CD14-positive monocyte (primary cell): ENCODE measurements at regions not wholly inside any gene's neighbourhood (a gene's known extent, or its start where the extent isn't known, plus 50 kb on each side); places are given as distances from the start of the nearest gene placed in this dataset.

ENCODE experiments used
- DNase-seq, 3 donors: peaks; one replicate each; pipeline ENCODE4 v3.0.0-alpha.2; 2011 to 2022
- H2AFZ ChIP-seq: 2 replicates; pipeline ENCODE4 v1.6.0; 2012; ENCODE audit warnings: mild to moderate bottlenecking, low read depth, low read length, inconsistent platforms; ENCODE audit not compliant: insufficient read depth, poor library complexity, severe bottlenecking
- H3K27ac ChIP-seq, 2 donors: 1 replicate in 1 of 2; 2 replicates in 1 of 2; pipeline ENCODE4 v1.5.1; 2012 to 2013; ENCODE audit warnings: low read length in 2 of 2, control low read depth in 1 of 2, inconsistent platforms in 1 of 2, low read depth in 1 of 2, mild to moderate bottlenecking in 1 of 2
- H3K27me3 ChIP-seq, 2 donors: one replicate each; pipeline versions ENCODE4 v1.6.0 to v1.6.1; 2011 to 2013; ENCODE audit warnings: low read length in 2 of 2; ENCODE audit not compliant: control insufficient read depth in 2 of 2, insufficient read depth in 2 of 2
- H3K36me3 ChIP-seq, 2 donors: replicated peaks in 1 of 2; 1 replicate in 1 of 2; 2 replicates in 1 of 2; pipeline versions ENCODE4 v1.5.1 to v1.6.1; 2012 to 2013; ENCODE audit warnings: low read length in 2 of 2, control low read depth in 1 of 2, inconsistent platforms in 1 of 2, mild to moderate bottlenecking in 1 of 2; ENCODE audit not compliant: insufficient read depth in 2 of 2, control insufficient read depth in 1 of 2
- H3K4me1 ChIP-seq, 2 donors: 1 replicate in 1 of 2; 2 replicates in 1 of 2; pipeline versions ENCODE4 v1.5.1 to v1.6.1; 2012 to 2013; ENCODE audit warnings: low read length in 2 of 2, control low read depth in 1 of 2, inconsistent platforms in 1 of 2, mild to moderate bottlenecking in 1 of 2, moderate library complexity in 1 of 2; ENCODE audit not compliant: insufficient read depth in 2 of 2, control insufficient read depth in 1 of 2
- H3K4me2 ChIP-seq: replicated peaks from 2 replicates; pipeline ENCODE3; 2012; ENCODE audit warnings: low read length, moderate library complexity, mild to moderate bottlenecking; ENCODE audit not compliant: poor library complexity, severe bottlenecking; ENCODE audit errors: extremely low read depth
- H3K4me3 ChIP-seq, 3 experiments: fragments of 200-600 bp in 1 of 3; sonication (generic) in 1 of 3; replicated peaks in 1 of 3; 1 replicate in 2 of 3; 2 replicates in 1 of 3; pipeline ENCODE4 v1.5.1; 2011 to 2013; ENCODE audit warnings: low read length in 3 of 3, mild to moderate bottlenecking in 3 of 3, control low read depth in 2 of 3, low read depth in 2 of 3, inconsistent platforms in 1 of 3, moderate library complexity in 1 of 3
- H3K79me2 ChIP-seq: 2 replicates; pipeline ENCODE4 v1.6.0; 2012; ENCODE audit warnings: mild to moderate bottlenecking, control low read depth, inconsistent platforms, low read length, moderate library complexity; ENCODE audit not compliant: insufficient read depth
- H3K9ac ChIP-seq: 2 replicates; pipeline ENCODE4 v1.6.0; 2017; ENCODE audit warnings: low read length, mild to moderate bottlenecking; ENCODE audit not compliant: insufficient read depth, poor library complexity, severe bottlenecking
- H3K9me3 ChIP-seq, 2 donors: replicated peaks in 1 of 2; 1 replicate in 1 of 2; 2 replicates in 1 of 2; pipeline versions ENCODE4 v1.5.1 to v1.6.1; 2012 to 2013; ENCODE audit warnings: low read length in 2 of 2, control low read depth in 1 of 2; ENCODE audit not compliant: control insufficient read depth in 1 of 2, insufficient read depth in 1 of 2
- H4K20me1 ChIP-seq: 2 replicates; pipeline ENCODE4 v1.6.0; 2012; ENCODE audit warnings: mild to moderate bottlenecking, low read length, control low read depth, moderate library complexity; ENCODE audit not compliant: insufficient read depth
- H3K27ac Mint-ChIP-seq, 7 donors: one replicate each; pipeline ENCODE4 v1.8.0; 2020; ENCODE audit warnings: mild to moderate bottlenecking in 7 of 7, mixed read lengths in 7 of 7, moderate library complexity in 6 of 7, inconsistent platforms in 2 of 7
- H3K27me3 Mint-ChIP-seq, 3 donors: one replicate each; pipeline ENCODE4 v1.8.0; 2021 to 2022; ENCODE audit warnings: low read depth in 3 of 3, mild to moderate bottlenecking in 3 of 3, mixed read lengths in 3 of 3, moderate library complexity in 3 of 3, inconsistent platforms in 1 of 3
- H3K36me3 Mint-ChIP-seq, 2 donors: one replicate each; pipeline ENCODE4 v1.8.0; 2020; ENCODE audit warnings: mixed read lengths in 2 of 2, inconsistent platforms in 1 of 2, mild to moderate bottlenecking in 1 of 2
- H3K4me1 Mint-ChIP-seq: one replicate; pipeline ENCODE4 v1.8.0; 2020; ENCODE audit warnings: mild to moderate bottlenecking, mixed read lengths
- H3K4me3 Mint-ChIP-seq, 2 donors: one replicate each; pipeline ENCODE4 v1.8.0; 2020; ENCODE audit warnings: mild to moderate bottlenecking in 2 of 2, mixed read lengths in 2 of 2, moderate library complexity in 1 of 2
- H3K9me3 Mint-ChIP-seq, 7 donors: one replicate each; pipeline ENCODE4 v1.8.0; 2020 to 2022; ENCODE audit warnings: mixed read lengths in 7 of 7, mild to moderate bottlenecking in 6 of 7, moderate library complexity in 6 of 7, inconsistent platforms in 2 of 7
- whole genome bisulfite sequencing: methylation state at CpG from one replicate; pipeline ENCODE4 v1.1.5; 2013; ENCODE audit warnings: missing lambda C conversion rate; ENCODE audit not compliant: insufficient coverage; 5-methylcytosine and 5-hydroxymethylcytosine counted together
- intact Hi-C, 2 donors: fragments of 100-400 bp; cut with micrococcal nuclease; formaldehyde crosslinking; loops; one replicate each; pipeline versions ENCODE4 v1.15.0 to v1.15.1; 2023
- TF ChIP-seq, protein P1 (sequence below): fragments of 200-600 bp; IDR thresholded peaks from one replicate; pipeline ENCODE4 v1.8.0; 2022; ENCODE audit warnings: antibody characterized with exemption, mild to moderate bottlenecking

DNA sequence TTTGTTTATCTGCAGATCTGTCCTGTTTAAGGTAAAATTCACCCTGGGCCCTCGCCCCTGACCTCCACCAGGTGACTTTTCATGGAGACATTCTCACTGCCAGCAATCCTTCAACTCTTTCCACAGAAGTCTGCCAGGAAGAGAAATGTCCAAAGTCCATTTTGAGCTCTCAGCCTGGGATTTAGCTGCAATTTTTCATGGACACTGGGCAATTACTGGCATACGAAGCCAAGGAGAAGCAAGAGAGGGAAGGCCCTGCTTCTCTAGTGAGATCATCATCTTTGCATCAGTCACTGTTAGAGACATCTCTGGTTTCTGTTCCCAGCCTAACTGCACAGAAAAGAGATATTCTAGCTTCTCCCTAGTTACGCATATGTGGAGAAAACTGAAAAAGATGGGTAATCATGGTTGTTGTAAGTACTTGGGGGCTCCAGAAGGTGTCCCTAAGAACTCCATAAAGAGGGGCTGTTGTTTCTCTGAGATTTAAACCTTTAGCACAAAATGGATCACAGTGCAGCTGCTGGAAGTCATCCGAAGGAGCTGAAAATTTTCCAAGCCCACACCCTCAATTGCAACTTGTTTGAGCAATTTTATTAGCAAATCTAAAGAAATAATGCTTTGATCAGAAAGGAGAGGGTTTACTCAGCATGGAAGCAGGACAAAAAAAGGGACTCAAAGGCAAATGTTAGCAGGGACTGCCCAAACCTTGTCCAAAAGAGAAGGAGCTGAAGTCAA lies 168.9 kb downstream of the SNX10 start:
- Histone ChIP-seq H3K36me3 (no peaks in the 10 kb centered on the region), H4K20me1 (no peaks in the 10 kb centered on the region), H3K4me2 (no peak overlapping the region), H3K27me3 (no peaks in the 10 kb centered on the region), H3K4me1 (peaks cover 5% of the 10 kb centered on the region in 2 donors), H2AFZ (no peak overlapping the region), H3K9ac (no peak overlapping the region), H3K9me3 (no peaks in the 10 kb centered on the region), H3K79me2 (no peaks in the 10 kb centered on the region), H3K4me3 (no peak overlapping the region), H3K27ac (no peak overlapping the region)
- intact Hi-C loops: no loop called here
- no peak overlapping the region for H3K27ac Mint-ChIP-seq
- WGBS: 83% methylated on average over 2 of the region's 4 CpGs
- TF ChIP-seq, protein P1, sequence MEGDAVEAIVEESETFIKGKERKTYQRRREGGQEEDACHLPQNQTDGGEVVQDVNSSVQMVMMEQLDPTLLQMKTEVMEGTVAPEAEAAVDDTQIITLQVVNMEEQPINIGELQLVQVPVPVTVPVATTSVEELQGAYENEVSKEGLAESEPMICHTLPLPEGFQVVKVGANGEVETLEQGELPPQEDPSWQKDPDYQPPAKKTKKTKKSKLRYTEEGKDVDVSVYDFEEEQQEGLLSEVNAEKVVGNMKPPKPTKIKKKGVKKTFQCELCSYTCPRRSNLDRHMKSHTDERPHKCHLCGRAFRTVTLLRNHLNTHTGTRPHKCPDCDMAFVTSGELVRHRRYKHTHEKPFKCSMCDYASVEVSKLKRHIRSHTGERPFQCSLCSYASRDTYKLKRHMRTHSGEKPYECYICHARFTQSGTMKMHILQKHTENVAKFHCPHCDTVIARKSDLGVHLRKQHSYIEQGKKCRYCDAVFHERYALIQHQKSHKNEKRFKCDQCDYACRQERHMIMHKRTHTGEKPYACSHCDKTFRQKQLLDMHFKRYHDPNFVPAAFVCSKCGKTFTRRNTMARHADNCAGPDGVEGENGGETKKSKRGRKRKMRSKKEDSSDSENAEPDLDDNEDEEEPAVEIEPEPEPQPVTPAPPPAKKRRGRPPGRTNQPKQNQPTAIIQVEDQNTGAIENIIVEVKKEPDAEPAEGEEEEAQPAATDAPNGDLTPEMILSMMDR: no peak
- H3K27me3 Mint-ChIP-seq: peaks cover 0 to 1% (median 0%) of the 10 kb centered on the region in 3 donors
- no peak overlapping the region for H3K4me3 Mint-ChIP-seq
- H3K36me3 Mint-ChIP-seq: no peaks in the 10 kb centered on the region
- no peaks in the 10 kb centered on the region for H3K9me3 Mint-ChIP-seq
- no peak for DNase-seq
- peaks cover 5% of the 10 kb centered on the region for H3K4me1 Mint-ChIP-seq

DNA sequence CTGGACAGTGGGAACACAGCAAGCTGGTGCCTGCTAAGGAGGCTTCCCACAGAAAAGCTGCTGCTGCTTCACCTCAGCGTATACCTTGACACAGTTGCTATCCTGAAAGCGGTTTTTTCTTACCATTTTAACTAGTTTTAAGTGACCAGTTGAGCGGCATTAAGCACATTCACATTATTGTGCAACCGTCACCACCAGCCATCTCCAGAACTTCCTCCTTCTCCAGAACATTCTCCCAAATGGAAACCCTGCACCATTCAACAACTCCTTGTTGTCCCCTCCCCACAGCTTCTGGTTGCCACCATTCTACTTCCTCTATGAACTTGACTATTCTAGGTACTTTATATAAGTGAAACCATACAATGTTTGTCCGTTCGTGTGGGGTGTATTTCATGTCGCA lies 169.9 kb downstream of the SNX10 start:
- Mint-ChIP-seq H3K27ac (no peak overlapping the region), H3K27me3 (peaks cover 0 to 1% (median 0%) of the 10 kb centered on the region in 3 donors), H3K36me3 (no peaks in the 10 kb centered on the region), H3K9me3 (no peaks in the 10 kb centered on the region), H3K4me3 (peak overlapping the region in 1 of 2 donors; percentile 6), H3K4me1 (peaks cover 5% of the 10 kb centered on the region)
- intact Hi-C loops: no loop called here
- DNase-seq: peak in 2 of 3 donors; percentile 5 to 12
- Histone ChIP-seq H3K4me1 (peaks cover 5% of the 10 kb centered on the region in 2 donors), H3K9me3 (no peaks in the 10 kb centered on the region), H2AFZ (no peak overlapping the region), H3K27me3 (no peaks in the 10 kb centered on the region), H4K20me1 (no peaks in the 10 kb centered on the region), H3K9ac (no peak overlapping the region), H3K27ac (no peak overlapping the region), H3K4me2 (peak overlapping the region; percentile 6), H3K79me2 (no peaks in the 10 kb centered on the region), H3K36me3 (no peaks in the 10 kb centered on the region), H3K4me3 (no peak overlapping the region)
- 60% methylated on average over 4 of the region's 7 CpGs for WGBS
- TF ChIP-seq, protein P1: no peak
